H9 (cell line): ENCODE measurements at regions not wholly inside any gene's neighbourhood (a gene's known extent, or its start where the extent isn't known, plus 50 kb on each side); places are given as distances from the start of the nearest gene placed in this dataset.

Experiments
- DNase-seq: peaks from one replicate; pipeline ENCODE4 v3.0.0-alpha.2; 2017
- H2AFZ ChIP-seq: one replicate; pipeline ENCODE4 v1.6.1; 2013; ENCODE audit warnings: mild to moderate bottlenecking, low read length, control low read depth, moderate library complexity
- H2AK5ac ChIP-seq: 2 replicates; pipeline ENCODE4 v1.6.1; 2013; ENCODE audit warnings: low read length, control low read depth, mixed read lengths; ENCODE audit not compliant: insufficient read length
- H2BK120ac ChIP-seq: one replicate; pipeline ENCODE4 v1.6.1; 2013; ENCODE audit warnings: low read depth, mild to moderate bottlenecking, low read length, control low read depth, inconsistent platforms; ENCODE audit not compliant: poor library complexity, severe bottlenecking
- H2BK12ac ChIP-seq: 2 replicates; pipeline ENCODE4 v1.6.1; 2013; ENCODE audit warnings: low read length, control low read depth, mixed read lengths, low read depth; ENCODE audit not compliant: insufficient read length
- H2BK15ac ChIP-seq: 2 replicates; pipeline ENCODE4 v1.6.1; 2013; ENCODE audit warnings: low read depth, low read length, control low read depth
- H2BK20ac ChIP-seq: one replicate; pipeline ENCODE4 v1.6.1; 2013; ENCODE audit warnings: low read depth, mild to moderate bottlenecking, low read length, control low read depth, inconsistent platforms; ENCODE audit not compliant: poor library complexity, severe bottlenecking
- H2BK5ac ChIP-seq: 2 replicates; pipeline ENCODE4 v1.6.1; 2013; ENCODE audit warnings: low read length, control low read depth, mixed read lengths; ENCODE audit not compliant: insufficient read length
- H3K14ac ChIP-seq: 2 replicates; pipeline ENCODE4 v1.6.1; 2013; ENCODE audit warnings: low read length, control low read depth; ENCODE audit not compliant: insufficient read depth
- H3K18ac ChIP-seq: 2 replicates; pipeline ENCODE4 v1.6.1; 2013; ENCODE audit warnings: low read depth, mild to moderate bottlenecking, mixed read lengths, low read length, control low read depth; ENCODE audit not compliant: insufficient read length
- H3K23ac ChIP-seq: 2 replicates; pipeline ENCODE4 v1.6.1; 2013; ENCODE audit warnings: low read length, control low read depth, mixed read lengths, low read depth; ENCODE audit not compliant: insufficient read length
- H3K23me2 ChIP-seq: 2 replicates; pipeline ENCODE4 v1.6.1; 2013; ENCODE audit warnings: low read depth, mild to moderate bottlenecking, mixed read lengths, low read length, control low read depth; ENCODE audit not compliant: insufficient read length, poor library complexity, severe bottlenecking
- H3K27ac ChIP-seq: 2 replicates; pipeline ENCODE4 v1.5.1; 2013; ENCODE audit warnings: low read length, control low read depth, mixed read lengths, low read depth; ENCODE audit not compliant: insufficient read length
- H3K27me3 ChIP-seq: 2 replicates; pipeline ENCODE4 v1.6.1; 2013; ENCODE audit warnings: low read length, control low read depth, inconsistent platforms; ENCODE audit not compliant: insufficient read depth
- H3K4ac ChIP-seq: 2 replicates; pipeline ENCODE4 v1.6.1; 2013; ENCODE audit warnings: low read depth, mild to moderate bottlenecking, control low read depth, inconsistent platforms, low read length, moderate library complexity
- H3K4me1 ChIP-seq: 2 replicates; pipeline ENCODE4 v1.6.1; 2013; ENCODE audit warnings: low read length, control low read depth, inconsistent platforms; ENCODE audit not compliant: insufficient read depth
- H3K4me2 ChIP-seq: 2 replicates; pipeline ENCODE4 v1.6.1; 2013; ENCODE audit warnings: low read length, control low read depth, mixed read lengths; ENCODE audit not compliant: insufficient read length, insufficient read depth
- H3K56ac ChIP-seq: 2 replicates; pipeline ENCODE4 v1.6.1; 2013; ENCODE audit warnings: low read depth, mild to moderate bottlenecking, mixed read lengths, low read length, control low read depth; ENCODE audit not compliant: insufficient read length
- H3K79me1 ChIP-seq: 2 replicates; pipeline ENCODE4 v1.6.1; 2013; ENCODE audit warnings: low read depth, mild to moderate bottlenecking, moderate library complexity, low read length, control low read depth, inconsistent platforms; ENCODE audit not compliant: insufficient read depth, poor library complexity, severe bottlenecking
- H3K79me2 ChIP-seq: 2 replicates; pipeline ENCODE4 v1.6.1; 2013; ENCODE audit warnings: low read length, control low read depth, inconsistent platforms; ENCODE audit not compliant: insufficient read depth
- H3K9ac ChIP-seq: 2 replicates; pipeline ENCODE4 v1.6.1; 2013; ENCODE audit warnings: low read length, control low read depth, mixed read lengths; ENCODE audit not compliant: insufficient read length; ENCODE audit errors: extremely low read depth
- H3K9me3 ChIP-seq: one replicate; pipeline ENCODE4 v1.6.1; 2013; ENCODE audit warnings: low read depth, low read length, inconsistent platforms; ENCODE audit not compliant: control insufficient read depth
- H3T11ph ChIP-seq: one replicate; pipeline ENCODE4 v1.6.1; 2013; ENCODE audit warnings: mild to moderate bottlenecking, low read length, control low read depth, inconsistent platforms
- H4K20me1 ChIP-seq: one replicate; pipeline ENCODE4 v1.6.1; 2013; ENCODE audit not compliant: control insufficient read depth, insufficient read length, insufficient read depth
- H4K5ac ChIP-seq: 2 replicates; pipeline ENCODE4 v1.6.1; 2013; ENCODE audit warnings: low read depth, mild to moderate bottlenecking, mixed read lengths, low read length, control low read depth; ENCODE audit not compliant: insufficient read length
- H4K8ac ChIP-seq: replicated peaks from 2 replicates; pipeline ENCODE4 v1.6.1; 2013; ENCODE audit warnings: low read length, control low read depth, mixed read lengths, low read depth; ENCODE audit not compliant: insufficient read length
- H4K91ac ChIP-seq: 2 replicates; pipeline ENCODE4 v1.6.1; 2013; ENCODE audit warnings: low read depth, mild to moderate bottlenecking, moderate library complexity, mixed read lengths, low read length, control low read depth; ENCODE audit not compliant: insufficient read length
- H3K27ac Mint-ChIP-seq, 3 experiments: 2 replicates in 2 of 3; 3 replicates in 1 of 3; pipeline ENCODE4 v1.8.0; 2020 to 2021; ENCODE audit warnings: mixed read lengths in 3 of 3, mild to moderate bottlenecking in 1 of 3, moderate library complexity in 1 of 3
- H3K27me3 Mint-ChIP-seq: 2 replicates; pipeline ENCODE4 v1.8.0; 2021; ENCODE audit warnings: low read depth, mild to moderate bottlenecking, moderate library complexity, mixed read lengths
- H3K36me3 Mint-ChIP-seq, 3 experiments: 2 replicates in 2 of 3; 3 replicates in 1 of 3; pipeline ENCODE4 v1.8.0; 2020 to 2021; ENCODE audit warnings: low read depth in 3 of 3, mixed read lengths in 3 of 3; ENCODE audit not compliant: insufficient read depth in 1 of 3
- H3K4me1 Mint-ChIP-seq, 2 experiments: 2 replicates each; pipeline ENCODE4 v1.8.0; 2020; ENCODE audit warnings: mixed read lengths in 2 of 2
- H3K4me3 Mint-ChIP-seq, 2 experiments: 2 replicates in 1 of 2; 3 replicates in 1 of 2; pipeline ENCODE4 v1.8.0; 2020 to 2021; ENCODE audit warnings: mild to moderate bottlenecking in 2 of 2, mixed read lengths in 2 of 2, moderate library complexity in 1 of 2
- H3K9me3 Mint-ChIP-seq, 2 experiments: 2 replicates in 1 of 2; 3 replicates in 1 of 2; pipeline ENCODE4 v1.8.0; 2020; ENCODE audit warnings: mild to moderate bottlenecking in 2 of 2, mixed read lengths in 2 of 2, moderate library complexity in 1 of 2
- CTCF ChIP-seq: fragments of 200-600 bp; sonication (generic); conservative IDR thresholded peaks from 3 replicates; pipeline ENCODE4 v1.8.0; 2021; ENCODE audit warnings: antibody characterized with exemption, mild to moderate bottlenecking
- WGBS: extraction: QIAGEN DNeasy Blood & Tissue Kit; methylation state at CpG from one replicate; pipeline ENCODE4 v1.1.7; 2013; ENCODE audit warnings: missing lambda C conversion rate, low lambda C conversion rate, mixed read lengths; ENCODE audit not compliant: insufficient read length; ENCODE audit errors: extremely low coverage; 5-methylcytosine and 5-hydroxymethylcytosine counted together

DNA sequence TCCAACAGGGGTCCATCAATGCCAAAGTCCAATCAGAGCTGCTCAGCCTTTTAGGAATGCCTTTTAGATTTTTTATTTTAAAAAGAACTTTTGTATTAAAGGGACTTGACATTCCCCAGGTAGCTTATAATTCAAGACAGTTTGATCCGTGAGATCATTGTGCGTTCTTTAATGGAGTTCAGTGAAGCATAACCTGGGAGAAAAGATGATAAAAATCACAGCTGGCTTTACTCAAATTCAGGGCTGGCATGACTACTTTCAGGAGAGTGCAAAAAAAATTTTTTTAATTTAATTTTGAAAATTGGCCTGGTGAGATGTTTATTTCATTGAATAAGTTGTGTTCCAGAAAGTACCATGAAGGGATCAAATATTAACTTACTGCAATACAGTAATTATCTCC lies 118.2 kb downstream of the VCX2 start:
- no peak overlapping the region for H3K27ac ChIP-seq
- no peaks in the 10 kb centered on the region for H3K27me3 ChIP-seq
- no peak overlapping the region for H2AK5ac ChIP-seq
- no peaks in the 10 kb centered on the region for H3K9me3 ChIP-seq
- Mint-ChIP-seq H3K27ac (no peak overlapping the region), H3K36me3 (no peaks in the 10 kb centered on the region), H3K27me3 (no peaks in the 10 kb centered on the region; the same call in 1 of the 2 replicates), H3K4me1 (0 out of 4 replicates have a peak, but pooled peaks cover 3% of the 10 kb centered on the region in 2 experiments), H3K4me3 (no peak overlapping the region), H3K9me3 (no peaks in the 10 kb centered on the region)
- no peaks in the 10 kb centered on the region for H3K79me1 ChIP-seq
- no peak overlapping the region for H2BK15ac ChIP-seq
- H3K4me2 ChIP-seq = no peak overlapping the region
- H3K23ac ChIP-seq = no peak overlapping the region
- TF ChIP-seq CTCF = no peak
- H4K8ac ChIP-seq = no peak overlapping the region
- H3K18ac ChIP-seq = no peak overlapping the region
- H3K23me2 ChIP-seq = no peaks in the 10 kb centered on the region
- no peaks in the 10 kb centered on the region for H3K4me1 ChIP-seq
- H3T11ph ChIP-seq = no peak overlapping the region
- H3K9ac ChIP-seq = no peak overlapping the region
- H2BK12ac ChIP-seq = no peak overlapping the region
- H3K56ac ChIP-seq = no peak overlapping the region
- no peaks in the 10 kb centered on the region for H4K20me1 ChIP-seq
- H4K5ac ChIP-seq = no peak overlapping the region
- no peak overlapping the region for H2AFZ ChIP-seq
- H3K79me2 ChIP-seq = no peaks in the 10 kb centered on the region
- no peak overlapping the region for H2BK120ac ChIP-seq
- no peak overlapping the region for H2BK20ac ChIP-seq
- no peak overlapping the region for H3K14ac ChIP-seq
- no CpG with 5 or more reads among the region's 2 CpGs for WGBS
- no peak overlapping the region for H3K4ac ChIP-seq
- no peak overlapping the region for H4K91ac ChIP-seq
- DNase-seq = no peak
- H2BK5ac ChIP-seq = no peak overlapping the region
